Ovary (tissue), 3 donors: ENCODE measurements at regions not wholly inside any gene's neighbourhood (a gene's known extent, or its start where the extent isn't known, plus 50 kb on each side); places are given as distances from the start of the nearest gene placed in this dataset.

ENCODE experiments used
- EP300 ChIP-seq: sonication (generic); formaldehyde crosslinking; IDR thresholded peaks from one replicate; pipeline ENCODE4 v1.6.1; 2017; ENCODE audit warnings: antibody characterized with exemption
- POLR2A ChIP-seq: fragments of 450-650 bp; IDR thresholded peaks from one replicate; pipeline ENCODE4 v1.6.1; 2017; ENCODE audit warnings: antibody characterized with exemption, mild to moderate bottlenecking, moderate library complexity
- TF ChIP-seq, protein P1 (sequence below), 3 donors: fragments of 450-650 bp in 2 of 3; fragments of 200-600 bp in 1 of 3; IDR thresholded peaks; one replicate each; pipeline versions ENCODE4 v1.5.1 to v1.8.0; 2016 to 2022; ENCODE audit warnings: antibody characterized with exemption in 3 of 3, mild to moderate bottlenecking in 1 of 3
- donor health status: DM: no; HTN: no; CAD: no.

DNA sequence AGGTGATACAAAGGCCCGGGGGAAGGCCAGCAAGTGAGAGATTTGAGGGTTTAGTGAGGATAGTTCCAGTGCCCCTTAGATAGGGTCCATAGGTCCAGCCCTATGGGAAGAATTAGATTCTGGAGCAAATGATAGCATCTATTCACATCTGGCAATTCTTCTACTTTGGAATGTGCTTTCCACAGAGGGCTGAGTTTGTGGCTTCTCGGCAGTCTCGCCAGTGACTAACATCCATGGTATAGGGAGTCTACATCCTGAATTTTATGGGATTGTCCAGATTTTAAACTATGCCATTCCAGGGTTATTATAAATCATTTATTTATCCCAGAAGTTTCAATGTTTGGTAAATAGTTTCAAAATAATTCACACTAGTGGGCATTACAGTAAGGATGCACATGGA lies 207.3 kb upstream of the ADO start:
- TF ChIP-seq, protein P1, sequence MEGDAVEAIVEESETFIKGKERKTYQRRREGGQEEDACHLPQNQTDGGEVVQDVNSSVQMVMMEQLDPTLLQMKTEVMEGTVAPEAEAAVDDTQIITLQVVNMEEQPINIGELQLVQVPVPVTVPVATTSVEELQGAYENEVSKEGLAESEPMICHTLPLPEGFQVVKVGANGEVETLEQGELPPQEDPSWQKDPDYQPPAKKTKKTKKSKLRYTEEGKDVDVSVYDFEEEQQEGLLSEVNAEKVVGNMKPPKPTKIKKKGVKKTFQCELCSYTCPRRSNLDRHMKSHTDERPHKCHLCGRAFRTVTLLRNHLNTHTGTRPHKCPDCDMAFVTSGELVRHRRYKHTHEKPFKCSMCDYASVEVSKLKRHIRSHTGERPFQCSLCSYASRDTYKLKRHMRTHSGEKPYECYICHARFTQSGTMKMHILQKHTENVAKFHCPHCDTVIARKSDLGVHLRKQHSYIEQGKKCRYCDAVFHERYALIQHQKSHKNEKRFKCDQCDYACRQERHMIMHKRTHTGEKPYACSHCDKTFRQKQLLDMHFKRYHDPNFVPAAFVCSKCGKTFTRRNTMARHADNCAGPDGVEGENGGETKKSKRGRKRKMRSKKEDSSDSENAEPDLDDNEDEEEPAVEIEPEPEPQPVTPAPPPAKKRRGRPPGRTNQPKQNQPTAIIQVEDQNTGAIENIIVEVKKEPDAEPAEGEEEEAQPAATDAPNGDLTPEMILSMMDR (IDR thresholded peaks at IDR 0.05) = no peak
- TF ChIP-seq EP300 (no peak), POLR2A (no peak)
